H9 (cell line): ENCODE measurements at regions not wholly inside any gene's neighbourhood (a gene's known extent, or its start where the extent isn't known, plus 50 kb on each side); places are given as distances from the start of the nearest gene placed in this dataset.

Experiments used
- DNase-seq: peaks from one replicate; pipeline ENCODE4 v3.0.0-alpha.2; 2017
- H2AFZ ChIP-seq: one replicate; pipeline ENCODE4 v1.6.1; 2013; ENCODE audit warnings: mild to moderate bottlenecking, low read length, control low read depth, moderate library complexity
- H2AK5ac ChIP-seq: 2 replicates; pipeline ENCODE4 v1.6.1; 2013; ENCODE audit warnings: low read length, control low read depth, mixed read lengths; ENCODE audit not compliant: insufficient read length
- H2BK120ac ChIP-seq: one replicate; pipeline ENCODE4 v1.6.1; 2013; ENCODE audit warnings: low read depth, mild to moderate bottlenecking, low read length, control low read depth, inconsistent platforms; ENCODE audit not compliant: poor library complexity, severe bottlenecking
- H2BK12ac ChIP-seq: 2 replicates; pipeline ENCODE4 v1.6.1; 2013; ENCODE audit warnings: low read length, control low read depth, mixed read lengths, low read depth; ENCODE audit not compliant: insufficient read length
- H2BK15ac ChIP-seq: 2 replicates; pipeline ENCODE4 v1.6.1; 2013; ENCODE audit warnings: low read depth, low read length, control low read depth
- H2BK20ac ChIP-seq: one replicate; pipeline ENCODE4 v1.6.1; 2013; ENCODE audit warnings: low read depth, mild to moderate bottlenecking, low read length, control low read depth, inconsistent platforms; ENCODE audit not compliant: poor library complexity, severe bottlenecking
- H2BK5ac ChIP-seq: 2 replicates; pipeline ENCODE4 v1.6.1; 2013; ENCODE audit warnings: low read length, control low read depth, mixed read lengths; ENCODE audit not compliant: insufficient read length
- H3K14ac ChIP-seq: 2 replicates; pipeline ENCODE4 v1.6.1; 2013; ENCODE audit warnings: low read length, control low read depth; ENCODE audit not compliant: insufficient read depth
- H3K18ac ChIP-seq: 2 replicates; pipeline ENCODE4 v1.6.1; 2013; ENCODE audit warnings: low read depth, mild to moderate bottlenecking, mixed read lengths, low read length, control low read depth; ENCODE audit not compliant: insufficient read length
- H3K23ac ChIP-seq: 2 replicates; pipeline ENCODE4 v1.6.1; 2013; ENCODE audit warnings: low read length, control low read depth, mixed read lengths, low read depth; ENCODE audit not compliant: insufficient read length
- H3K23me2 ChIP-seq: 2 replicates; pipeline ENCODE4 v1.6.1; 2013; ENCODE audit warnings: low read depth, mild to moderate bottlenecking, mixed read lengths, low read length, control low read depth; ENCODE audit not compliant: insufficient read length, poor library complexity, severe bottlenecking
- H3K27ac ChIP-seq: 2 replicates; pipeline ENCODE4 v1.5.1; 2013; ENCODE audit warnings: low read length, control low read depth, mixed read lengths, low read depth; ENCODE audit not compliant: insufficient read length
- H3K27me3 ChIP-seq: 2 replicates; pipeline ENCODE4 v1.6.1; 2013; ENCODE audit warnings: low read length, control low read depth, inconsistent platforms; ENCODE audit not compliant: insufficient read depth
- H3K4ac ChIP-seq: 2 replicates; pipeline ENCODE4 v1.6.1; 2013; ENCODE audit warnings: low read depth, mild to moderate bottlenecking, control low read depth, inconsistent platforms, low read length, moderate library complexity
- H3K4me1 ChIP-seq: 2 replicates; pipeline ENCODE4 v1.6.1; 2013; ENCODE audit warnings: low read length, control low read depth, inconsistent platforms; ENCODE audit not compliant: insufficient read depth
- H3K4me2 ChIP-seq: 2 replicates; pipeline ENCODE4 v1.6.1; 2013; ENCODE audit warnings: low read length, control low read depth, mixed read lengths; ENCODE audit not compliant: insufficient read length, insufficient read depth
- H3K56ac ChIP-seq: 2 replicates; pipeline ENCODE4 v1.6.1; 2013; ENCODE audit warnings: low read depth, mild to moderate bottlenecking, mixed read lengths, low read length, control low read depth; ENCODE audit not compliant: insufficient read length
- H3K79me1 ChIP-seq: 2 replicates; pipeline ENCODE4 v1.6.1; 2013; ENCODE audit warnings: low read depth, mild to moderate bottlenecking, moderate library complexity, low read length, control low read depth, inconsistent platforms; ENCODE audit not compliant: insufficient read depth, poor library complexity, severe bottlenecking
- H3K79me2 ChIP-seq: 2 replicates; pipeline ENCODE4 v1.6.1; 2013; ENCODE audit warnings: low read length, control low read depth, inconsistent platforms; ENCODE audit not compliant: insufficient read depth
- H3K9ac ChIP-seq: 2 replicates; pipeline ENCODE4 v1.6.1; 2013; ENCODE audit warnings: low read length, control low read depth, mixed read lengths; ENCODE audit not compliant: insufficient read length; ENCODE audit errors: extremely low read depth
- H3K9me3 ChIP-seq: one replicate; pipeline ENCODE4 v1.6.1; 2013; ENCODE audit warnings: low read depth, low read length, inconsistent platforms; ENCODE audit not compliant: control insufficient read depth
- H3T11ph ChIP-seq: one replicate; pipeline ENCODE4 v1.6.1; 2013; ENCODE audit warnings: mild to moderate bottlenecking, low read length, control low read depth, inconsistent platforms
- H4K20me1 ChIP-seq: one replicate; pipeline ENCODE4 v1.6.1; 2013; ENCODE audit not compliant: control insufficient read depth, insufficient read length, insufficient read depth
- H4K5ac ChIP-seq: 2 replicates; pipeline ENCODE4 v1.6.1; 2013; ENCODE audit warnings: low read depth, mild to moderate bottlenecking, mixed read lengths, low read length, control low read depth; ENCODE audit not compliant: insufficient read length
- H4K8ac ChIP-seq: replicated peaks from 2 replicates; pipeline ENCODE4 v1.6.1; 2013; ENCODE audit warnings: low read length, control low read depth, mixed read lengths, low read depth; ENCODE audit not compliant: insufficient read length
- H4K91ac ChIP-seq: 2 replicates; pipeline ENCODE4 v1.6.1; 2013; ENCODE audit warnings: low read depth, mild to moderate bottlenecking, moderate library complexity, mixed read lengths, low read length, control low read depth; ENCODE audit not compliant: insufficient read length
- H3K27ac Mint-ChIP-seq, 3 experiments: 2 replicates in 2 of 3; 3 replicates in 1 of 3; pipeline ENCODE4 v1.8.0; 2020 to 2021; ENCODE audit warnings: mixed read lengths in 3 of 3, mild to moderate bottlenecking in 1 of 3, moderate library complexity in 1 of 3
- H3K27me3 Mint-ChIP-seq: 2 replicates; pipeline ENCODE4 v1.8.0; 2021; ENCODE audit warnings: low read depth, mild to moderate bottlenecking, moderate library complexity, mixed read lengths
- H3K36me3 Mint-ChIP-seq, 3 experiments: 2 replicates in 2 of 3; 3 replicates in 1 of 3; pipeline ENCODE4 v1.8.0; 2020 to 2021; ENCODE audit warnings: low read depth in 3 of 3, mixed read lengths in 3 of 3; ENCODE audit not compliant: insufficient read depth in 1 of 3
- H3K4me1 Mint-ChIP-seq, 2 experiments: 2 replicates each; pipeline ENCODE4 v1.8.0; 2020; ENCODE audit warnings: mixed read lengths in 2 of 2
- H3K4me3 Mint-ChIP-seq, 2 experiments: 2 replicates in 1 of 2; 3 replicates in 1 of 2; pipeline ENCODE4 v1.8.0; 2020 to 2021; ENCODE audit warnings: mild to moderate bottlenecking in 2 of 2, mixed read lengths in 2 of 2, moderate library complexity in 1 of 2
- H3K9me3 Mint-ChIP-seq, 2 experiments: 2 replicates in 1 of 2; 3 replicates in 1 of 2; pipeline ENCODE4 v1.8.0; 2020; ENCODE audit warnings: mild to moderate bottlenecking in 2 of 2, mixed read lengths in 2 of 2, moderate library complexity in 1 of 2
- WGBS: extraction: QIAGEN DNeasy Blood & Tissue Kit; methylation state at CpG from one replicate; pipeline ENCODE4 v1.1.7; 2013; ENCODE audit warnings: missing lambda C conversion rate, low lambda C conversion rate, mixed read lengths; ENCODE audit not compliant: insufficient read length; ENCODE audit errors: extremely low coverage; 5-methylcytosine and 5-hydroxymethylcytosine counted together
- TF ChIP-seq, protein P1 (sequence below): fragments of 200-600 bp; sonication (generic); conservative IDR thresholded peaks from 3 replicates; pipeline ENCODE4 v1.8.0; 2021; ENCODE audit warnings: antibody characterized with exemption, mild to moderate bottlenecking

GRCh38 chr9:71612889-71613288 lies 155.4 kb downstream of the CEMIP2 start:
- Histone ChIP-seq H4K8ac (no peak overlapping the region), H2AK5ac (no peak overlapping the region), H3K9me3 (no peaks in the 10 kb centered on the region), H2AFZ (no peak overlapping the region), H3K18ac (no peak overlapping the region), H3K23me2 (no peaks in the 10 kb centered on the region), H4K5ac (no peak overlapping the region), H3K27ac (no peak overlapping the region), H3K9ac (no peak overlapping the region), H4K20me1 (no peaks in the 10 kb centered on the region), H3K14ac (no peak overlapping the region), H2BK12ac (no peak overlapping the region), H2BK20ac (no peak overlapping the region), H3K4me1 (peaks cover 5% of the 10 kb centered on the region; the same call in 1 of the 2 replicates), H3K27me3 (no peaks in the 10 kb centered on the region), H3K79me2 (no peaks in the 10 kb centered on the region), H3T11ph (no peak overlapping the region), H3K4me2 (no peak overlapping the region), H3K79me1 (no peaks in the 10 kb centered on the region), H3K4ac (no peak overlapping the region), H2BK120ac (no peak overlapping the region), H2BK5ac (no peak overlapping the region), H3K23ac (no peak overlapping the region), H2BK15ac (no peak overlapping the region), H4K91ac (no peak overlapping the region), H3K56ac (no peak overlapping the region)
- no peaks in the 10 kb centered on the region for H3K27me3 Mint-ChIP-seq
- H3K9me3 Mint-ChIP-seq = peaks cover 30% of the 10 kb centered on the region in 2 experiments
- no peak overlapping the region for H3K4me3 Mint-ChIP-seq
- H3K27ac Mint-ChIP-seq = no peak overlapping the region
- WGBS = no CpG with 5 or more reads among the region's 2 CpGs
- peaks cover 5 to 31% (median 16%) of the 10 kb centered on the region in 3 experiments for H3K36me3 Mint-ChIP-seq
- TF ChIP-seq, protein P1, sequence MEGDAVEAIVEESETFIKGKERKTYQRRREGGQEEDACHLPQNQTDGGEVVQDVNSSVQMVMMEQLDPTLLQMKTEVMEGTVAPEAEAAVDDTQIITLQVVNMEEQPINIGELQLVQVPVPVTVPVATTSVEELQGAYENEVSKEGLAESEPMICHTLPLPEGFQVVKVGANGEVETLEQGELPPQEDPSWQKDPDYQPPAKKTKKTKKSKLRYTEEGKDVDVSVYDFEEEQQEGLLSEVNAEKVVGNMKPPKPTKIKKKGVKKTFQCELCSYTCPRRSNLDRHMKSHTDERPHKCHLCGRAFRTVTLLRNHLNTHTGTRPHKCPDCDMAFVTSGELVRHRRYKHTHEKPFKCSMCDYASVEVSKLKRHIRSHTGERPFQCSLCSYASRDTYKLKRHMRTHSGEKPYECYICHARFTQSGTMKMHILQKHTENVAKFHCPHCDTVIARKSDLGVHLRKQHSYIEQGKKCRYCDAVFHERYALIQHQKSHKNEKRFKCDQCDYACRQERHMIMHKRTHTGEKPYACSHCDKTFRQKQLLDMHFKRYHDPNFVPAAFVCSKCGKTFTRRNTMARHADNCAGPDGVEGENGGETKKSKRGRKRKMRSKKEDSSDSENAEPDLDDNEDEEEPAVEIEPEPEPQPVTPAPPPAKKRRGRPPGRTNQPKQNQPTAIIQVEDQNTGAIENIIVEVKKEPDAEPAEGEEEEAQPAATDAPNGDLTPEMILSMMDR = no peak
- H3K4me1 Mint-ChIP-seq = peaks cover 11 to 12% of the 10 kb centered on the region in 2 experiments
- no peak for DNase-seq
